IPS DF 6.9 (cell line): ENCODE measurements at regions not wholly inside any gene's neighbourhood (a gene's known extent, or its start where the extent isn't known, plus 50 kb on each side); places are given as distances from the start of the nearest gene placed in this dataset.
"Not testable (repeated sequence)": the region's sequence is repeated elsewhere in the genome, so short reads cannot be mapped to it uniquely, and the experiment has no call there.

Experiments
- DNase-seq: peaks from one replicate; pipeline ENCODE4 v3.0.0-alpha.2; 2013; ENCODE audit warnings: low read depth, low spot score
- H3K27ac ChIP-seq: one replicate; pipeline ENCODE4 v1.5.1; 2013; ENCODE audit warnings: low read length, control low read depth
- H3K27me3 ChIP-seq: 2 replicates; pipeline ENCODE4 v1.6.1; 2013; ENCODE audit warnings: mild to moderate bottlenecking, low read length; ENCODE audit not compliant: control insufficient read depth, insufficient read depth
- H3K36me3 ChIP-seq: 2 replicates; pipeline ENCODE4 v1.6.1; 2013; ENCODE audit warnings: low read length; ENCODE audit not compliant: control insufficient read depth, insufficient read depth
- H3K4me1 ChIP-seq: 2 replicates; pipeline ENCODE4 v1.6.1; 2013; ENCODE audit warnings: low read length; ENCODE audit not compliant: control insufficient read depth, insufficient read depth
- H3K4me3 ChIP-seq: 2 replicates; pipeline ENCODE4 v1.5.1; 2013; ENCODE audit warnings: mild to moderate bottlenecking, low read length
- H3K9me3 ChIP-seq: 2 replicates; pipeline ENCODE4 v1.6.1; 2013; ENCODE audit warnings: low read length, inconsistent platforms; ENCODE audit not compliant: control insufficient read depth, insufficient read depth
- WGBS: extraction: QIAGEN DNeasy Blood & Tissue Kit; methylation state at CpG from one replicate; pipeline ENCODE4 v1.1.7; 2013; ENCODE audit warnings: mixed read lengths, missing lambda C conversion rate; ENCODE audit not compliant: insufficient read length, insufficient coverage; 5-methylcytosine and 5-hydroxymethylcytosine counted together

- no CpG with 5 or more reads among the region's 1 CpG for WGBS
- H3K4me1 ChIP-seq, result no peaks in the 10 kb centered on the region
- H3K9me3 ChIP-seq, result no peaks in the 10 kb centered on the region
- H3K27me3 ChIP-seq, result no peaks in the 10 kb centered on the region
- DNase-seq, result no peak
- no peaks in the 10 kb centered on the region for H3K36me3 ChIP-seq
- no peak overlapping the region for H3K4me3 ChIP-seq
- no peak overlapping the region for H3K27ac ChIP-seq
Observed at GRCh38 chr18:66872277-66872676, 268.4 kb upstream of the CDH19 start.

GRCh38 chr18:66867653-66868052 is 263.8 kb upstream of the CDH19 start:
- Histone ChIP-seq H3K9me3 (no peaks in the 10 kb centered on the region), H3K36me3 (no peaks in the 10 kb centered on the region), H3K4me3 (no peak overlapping the region), H3K4me1 (no peaks in the 10 kb centered on the region), H3K27ac (no peak overlapping the region), H3K27me3 (no peaks in the 10 kb centered on the region)
- no CpG with 5 or more reads among the region's 4 CpGs for WGBS
- DNase-seq, result no peak

GRCh38 chr18:66866427-66866940 is 262.6 kb upstream of the CDH19 start:
- H3K27me3 ChIP-seq, result not testable (repeated sequence)

GRCh38 chr18:66838340-66838987 is 234.6 kb upstream of the CDH19 start:
- Histone ChIP-seq H3K36me3 (no peaks in the 10 kb centered on the region), H3K4me1 (no peaks in the 10 kb centered on the region), H3K27me3 (no peaks in the 10 kb centered on the region), H3K9me3 (no peaks in the 10 kb centered on the region), H3K4me3 (no peak overlapping the region), H3K27ac (no peak overlapping the region)
- no CpG with 5 or more reads among the region's 4 CpGs for WGBS
- DNase-seq, result no peak

More at GRCh38 chr18:66866427-66866940, 262.6 kb upstream of the CDH19 start:
- H3K36me3 ChIP-seq, H3K9me3 ChIP-seq, H3K27ac ChIP-seq, H3K4me3 ChIP-seq, H3K4me1 ChIP-seq, DNase-seq: not testable (repeated sequence)
- no CpG with 5 or more reads among the region's 43 CpGs for WGBS

GRCh38 chr18:66833646-66834045 is 229.8 kb upstream of the CDH19 start:
- Histone ChIP-seq H3K27me3 (no peaks in the 10 kb centered on the region), H3K9me3 (no peaks in the 10 kb centered on the region), H3K27ac (no peak overlapping the region), H3K4me3 (no peak overlapping the region), H3K36me3 (no peaks in the 10 kb centered on the region), H3K4me1 (no peaks in the 10 kb centered on the region)
- WGBS, result no CpG with 5 or more reads among the region's 4 CpGs
- no peak for DNase-seq

- H3K36me3 ChIP-seq, result no peaks in the 10 kb centered on the region
- no peak overlapping the region for H3K27ac ChIP-seq
- H3K4me3 ChIP-seq, result no peak overlapping the region
- H3K27me3 ChIP-seq, result no peaks in the 10 kb centered on the region
- WGBS, result no CpG with 5 or more reads among the region's 1 CpG
- DNase-seq, result no peak
- no peaks in the 10 kb centered on the region for H3K9me3 ChIP-seq
- no peaks in the 10 kb centered on the region for H3K4me1 ChIP-seq
Observed at GRCh38 chr18:66826211-66826610, 222.3 kb upstream of the CDH19 start.

GRCh38 chr18:66825347-66825746 is 221.5 kb upstream of the CDH19 start:
- no peaks in the 10 kb centered on the region for H3K9me3 ChIP-seq
- no peaks in the 10 kb centered on the region for H3K36me3 ChIP-seq
- no CpG with 5 or more reads among the region's 3 CpGs for WGBS
- no peaks in the 10 kb centered on the region for H3K27me3 ChIP-seq
- DNase-seq, result no peak
- H3K27ac ChIP-seq, result no peak overlapping the region
- H3K4me3 ChIP-seq, result no peak overlapping the region
- H3K4me1 ChIP-seq, result no peaks in the 10 kb centered on the region

GRCh38 chr18:66819235-66819634 is 215.3 kb upstream of the CDH19 start:
- H3K27ac ChIP-seq, result no peak overlapping the region
- no CpG with 5 or more reads among the region's 1 CpG for WGBS
- H3K36me3 ChIP-seq, result no peaks in the 10 kb centered on the region
- no peak for DNase-seq
- H3K27me3 ChIP-seq, result no peaks in the 10 kb centered on the region
- H3K9me3 ChIP-seq, result no peaks in the 10 kb centered on the region
- no peaks in the 10 kb centered on the region for H3K4me1 ChIP-seq
- no peak overlapping the region for H3K4me3 ChIP-seq

GRCh38 chr18:66813138-66813537 is 209.2 kb upstream of the CDH19 start:
- no peaks in the 10 kb centered on the region for H3K9me3 ChIP-seq

GRCh38 chr18:66795051-66795450 is 191.2 kb upstream of the CDH19 start:
- Histone ChIP-seq H3K4me1 (no peaks in the 10 kb centered on the region), H3K27ac (no peak overlapping the region), H3K36me3 (no peaks in the 10 kb centered on the region), H3K9me3 (no peaks in the 10 kb centered on the region), H3K4me3 (no peak overlapping the region), H3K27me3 (no peaks in the 10 kb centered on the region)
- DNase-seq, result no peak
- no CpG with 5 or more reads among the region's 3 CpGs for WGBS

More at GRCh38 chr18:66813138-66813537, 209.2 kb upstream of the CDH19 start:
- Histone ChIP-seq H3K27me3 (no peaks in the 10 kb centered on the region), H3K4me3 (no peak overlapping the region), H3K4me1 (no peaks in the 10 kb centered on the region), H3K27ac (no peak overlapping the region), H3K36me3 (no peaks in the 10 kb centered on the region)
- DNase-seq, result no peak

GRCh38 chr18:66792466-66792865 is 188.6 kb upstream of the CDH19 start:
- Histone ChIP-seq H3K36me3 (no peaks in the 10 kb centered on the region), H3K9me3 (no peaks in the 10 kb centered on the region), H3K27ac (no peak overlapping the region), H3K27me3 (no peaks in the 10 kb centered on the region), H3K4me1 (no peaks in the 10 kb centered on the region), H3K4me3 (no peak overlapping the region)
- no CpG with 5 or more reads among the region's 3 CpGs for WGBS
- no peak for DNase-seq
